T-cell (primary cell): ENCODE measurements at regions not wholly inside any gene's neighbourhood (a gene's known extent, or its start where the extent isn't known, plus 50 kb on each side); places are given as distances from the start of the nearest gene placed in this dataset.

Experiments
- ATAC-seq, 4 experiments: fragments of 200-7000 bp in 3 of 4; fragments of 150-1000 bp in 1 of 4; cut with Tn5 transposase; replicated peaks in 1 of 4; 1 replicate in 3 of 4; 2 replicates in 1 of 4; pipeline ENCODE4 v1.10.0; 2021; ENCODE audit warnings: moderate library complexity in 3 of 4, mild to moderate bottlenecking in 2 of 4, moderate number of reproducible peaks in 1 of 4
- CTCF ChIA-PET, 2 donors: fragments of 300-600 bp; sonication (Branson Sonifier 250); formaldehyde crosslinking; loops; one replicate each; lab custom pipeline; 2022; ENCODE audit warnings: antibody characterized with exemption in 2 of 2; lab: Charles Lee
- POLR2A ChIA-PET, 2 donors: fragments of 300-600 bp; sonication (Branson Sonifier 250); formaldehyde crosslinking; loops; one replicate each; lab custom pipeline; 2022; ENCODE audit warnings: antibody characterized with exemption in 2 of 2; lab: Charles Lee
- DNase-seq, 35 experiments: peaks; one replicate each; pipeline versions ENCODE4 v3.0.0 to v3.0.0-alpha.2; 2013 to 2023
- H3K27ac ChIP-seq: one replicate; pipeline ENCODE4 v1.5.1; 2013; ENCODE audit warnings: low read length
- H3K27me3 ChIP-seq, 2 experiments: replicated peaks in 1 of 2; 1 replicate in 1 of 2; 2 replicates in 1 of 2; pipeline versions ENCODE4 v1.6.1 to v1.7.0; 2013; ENCODE audit warnings: low read length in 1 of 2, mixed read lengths in 1 of 2; ENCODE audit not compliant: control insufficient read depth in 2 of 2, insufficient read depth in 2 of 2; ENCODE audit errors: extremely low read depth in 1 of 2
- H3K36me3 ChIP-seq, 2 donors: 1 replicate in 1 of 2; 2 replicates in 1 of 2; pipeline versions ENCODE4 v1.6.1 to v1.7.0; 2013; ENCODE audit warnings: low read length in 1 of 2; ENCODE audit not compliant: control insufficient read depth in 2 of 2, insufficient read depth in 1 of 2; ENCODE audit errors: extremely low read depth in 1 of 2
- H3K4me1 ChIP-seq, 2 experiments: 1 replicate in 1 of 2; 2 replicates in 1 of 2; pipeline versions ENCODE4 v1.6.1 to v1.7.0; 2013; ENCODE audit warnings: low read length in 2 of 2, mixed read lengths in 1 of 2; ENCODE audit not compliant: insufficient read depth in 2 of 2, control insufficient read depth in 1 of 2; ENCODE audit errors: extremely low read depth in 1 of 2
- H3K4me3 ChIP-seq, 2 donors: 1 replicate in 1 of 2; 2 replicates in 1 of 2; pipeline versions ENCODE4 v1.5.1 to v1.7.0; 2013; ENCODE audit warnings: mild to moderate bottlenecking in 2 of 2, low read length in 1 of 2, moderate library complexity in 1 of 2; ENCODE audit not compliant: control insufficient read depth in 1 of 2; ENCODE audit errors: extremely low read depth in 1 of 2
- H3K9me3 ChIP-seq: 2 replicates; pipeline ENCODE4 v1.7.0; 2013
- H3K27ac Mint-ChIP-seq, 2 donors: one replicate each; pipeline ENCODE4 v1.8.0; 2020 to 2021; ENCODE audit warnings: mild to moderate bottlenecking in 2 of 2, mixed read lengths in 2 of 2
- H3K27me3 Mint-ChIP-seq, 2 donors: one replicate each; pipeline ENCODE4 v1.8.0; 2021 to 2022; ENCODE audit warnings: mixed read lengths in 2 of 2
- H3K36me3 Mint-ChIP-seq: one replicate; pipeline ENCODE4 v1.8.0; 2021; ENCODE audit warnings: mixed read lengths
- H3K4me1 Mint-ChIP-seq, 3 donors: one replicate each; pipeline ENCODE4 v1.8.0; 2020 to 2022; ENCODE audit warnings: mixed read lengths in 3 of 3, mild to moderate bottlenecking in 1 of 3
- H3K4me3 Mint-ChIP-seq, 3 donors: one replicate each; pipeline ENCODE4 v1.8.0; 2020 to 2022; ENCODE audit warnings: mild to moderate bottlenecking in 3 of 3, mixed read lengths in 3 of 3, moderate library complexity in 3 of 3
- H3K9me3 Mint-ChIP-seq, 3 donors: one replicate each; pipeline ENCODE4 v1.8.0; 2020 to 2022; ENCODE audit warnings: mixed read lengths in 3 of 3
- WGBS: methylation state at CpG from one replicate; pipeline ENCODE4 v1.1.5; 2013; ENCODE audit warnings: missing lambda C conversion rate; ENCODE audit not compliant: insufficient coverage; 5-methylcytosine and 5-hydroxymethylcytosine counted together

DNA sequence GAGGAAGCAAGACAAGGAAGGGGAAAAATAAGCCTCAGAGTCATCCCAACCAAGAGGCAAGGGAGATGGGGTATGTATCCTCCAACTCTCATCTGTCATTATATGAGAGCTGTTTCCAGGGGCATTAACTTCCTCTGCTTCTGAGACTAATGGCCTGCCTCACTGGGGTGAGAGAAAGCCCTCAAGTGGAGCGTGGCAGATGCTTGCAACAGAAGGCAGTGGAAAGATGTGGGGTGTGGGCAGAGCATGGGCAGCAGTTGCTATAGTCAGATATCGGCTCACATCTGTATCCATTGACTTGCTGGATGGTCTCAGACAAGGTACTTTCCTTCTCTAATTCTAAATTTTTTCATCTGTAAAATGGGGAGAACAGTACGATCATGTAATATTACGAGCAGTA is 81.7 kb upstream of the PLCL2 start:
- ATAC-seq (no peak), DNase-seq (no peak)
- no peak overlapping the region for H3K4me3 ChIP-seq
- Mint-ChIP-seq H3K4me3 (no peak overlapping the region), H3K4me1 (peaks cover 26 to 35% (median 34%) of the 10 kb centered on the region in 3 donors), H3K27ac (peak overlapping the region; percentile 13 to 81), H3K27me3 (no peaks in the 10 kb centered on the region), H3K36me3 (no peaks in the 10 kb centered on the region), H3K9me3 (peaks cover 0 to 4% (median 0%) of the 10 kb centered on the region in 3 donors)
- no peaks in the 10 kb centered on the region for H3K27me3 ChIP-seq
- H3K9me3 ChIP-seq, result no peaks in the 10 kb centered on the region
- H3K4me1 ChIP-seq, result peaks cover 3 to 14% of the 10 kb centered on the region in 2 experiments
- 50% methylated on average over 1 of the region's 4 CpGs for WGBS
- no peaks in the 10 kb centered on the region for H3K36me3 ChIP-seq
- no peak overlapping the region for H3K27ac ChIP-seq
- POLR2A ChIA-PET, result no interaction called here
- CTCF ChIA-PET, result no interaction called here

DNA sequence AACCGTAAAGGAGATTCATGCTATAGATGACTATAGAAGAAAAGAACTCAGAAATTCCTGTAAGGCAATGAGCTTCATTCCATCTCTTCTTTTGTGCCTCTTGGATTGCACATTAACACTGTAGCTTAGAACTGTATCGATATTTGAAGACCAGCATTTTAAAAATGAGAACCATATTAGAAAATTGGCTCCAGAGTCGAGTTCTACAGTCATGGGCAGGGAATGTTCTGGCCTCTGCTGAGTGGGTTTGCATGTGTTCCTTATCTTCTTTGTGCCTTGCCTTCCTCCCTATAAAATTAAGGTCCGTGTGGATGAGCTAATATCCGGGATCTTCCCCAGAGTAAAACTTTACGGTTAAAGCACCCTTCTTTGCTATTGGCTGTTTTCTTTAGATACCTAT is 77.4 kb upstream of the PLCL2 start:
- no peak for ATAC-seq
- Histone ChIP-seq H3K4me3 (no peak overlapping the region), H3K27ac (no peak overlapping the region), H3K4me1 (peaks cover 12 to 15% of the 10 kb centered on the region in 2 experiments), H3K36me3 (no peaks in the 10 kb centered on the region), H3K9me3 (no peaks in the 10 kb centered on the region), H3K27me3 (no peaks in the 10 kb centered on the region)
- no peaks in the 10 kb centered on the region for H3K36me3 Mint-ChIP-seq
- ChIA-PET POLR2A (no interaction called here), CTCF (interaction anchor here (0.6 to 1.2 kb wide), 4 partner anchors 12 to 931 kb away, joined by 3 to 5 read pairs (median 4); no protein-coding TSS in a partner anchor)
- no peak overlapping the region for H3K27ac Mint-ChIP-seq
- H3K27me3 Mint-ChIP-seq, result no peaks in the 10 kb centered on the region
- 80% methylated on average over 1 of the region's 6 CpGs for WGBS
- no peaks in the 10 kb centered on the region for H3K9me3 Mint-ChIP-seq
- peaks cover 25 to 29% (median 28%) of the 10 kb centered on the region in 3 donors for H3K4me1 Mint-ChIP-seq
- no peak overlapping the region for H3K4me3 Mint-ChIP-seq
- DNase-seq, result no peak

DNA sequence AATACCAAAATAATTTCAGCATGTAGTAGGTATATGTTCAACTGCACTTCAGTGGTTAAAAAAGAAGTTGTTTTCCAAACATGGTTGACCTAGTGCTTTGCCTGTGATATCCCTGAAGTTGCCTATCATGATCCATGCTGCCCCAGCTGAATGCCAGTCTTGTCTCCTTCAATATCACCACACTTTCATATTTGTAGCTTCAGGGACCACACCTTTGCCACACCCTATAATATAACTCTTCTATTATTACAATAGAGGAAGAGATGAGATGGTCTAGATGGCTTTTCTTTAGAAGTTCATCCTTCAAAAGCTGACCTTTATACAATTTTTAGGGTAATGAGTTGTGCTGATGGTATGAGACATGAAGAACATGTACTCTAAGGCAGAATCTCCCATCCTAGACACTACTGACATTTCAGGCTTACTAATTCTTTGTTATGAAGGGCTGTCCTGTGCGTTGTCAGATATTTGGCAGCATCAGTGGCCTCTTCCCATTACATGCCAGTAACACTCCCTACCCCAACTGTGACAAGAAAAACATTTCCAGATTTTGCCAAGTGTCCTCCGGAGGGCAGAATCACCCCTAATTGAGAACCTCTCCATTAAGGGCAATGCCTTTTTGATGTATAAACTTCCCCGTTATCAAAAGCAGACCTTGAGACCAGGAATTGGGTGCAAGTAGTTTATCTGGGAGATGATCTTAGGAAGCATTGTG is 76.2 kb upstream of the PLCL2 start:
- Histone ChIP-seq H3K9me3 (no peaks in the 10 kb centered on the region), H3K27me3 (no peaks in the 10 kb centered on the region), H3K36me3 (no peaks in the 10 kb centered on the region), H3K4me1 (peaks cover 12 to 15% of the 10 kb centered on the region in 2 experiments), H3K27ac (no peak overlapping the region), H3K4me3 (no peak overlapping the region)
- ATAC-seq (no peak), DNase-seq (peak in 1 of 35 experiments; percentile 40)
- CTCF ChIA-PET, result interaction anchor here in 1 of 2 donors (1.1 kb wide), 1 partner anchor 209 kb away, joined by 4 read pairs; no protein-coding TSS in a partner anchor
- H3K27ac Mint-ChIP-seq, result no peak overlapping the region
- H3K36me3 Mint-ChIP-seq, result no peaks in the 10 kb centered on the region
- POLR2A ChIA-PET, result no interaction called here
- WGBS, result 100% methylated on average over 1 of the region's 3 CpGs
- no peak overlapping the region for H3K4me3 Mint-ChIP-seq
- no peaks in the 10 kb centered on the region for H3K27me3 Mint-ChIP-seq
- H3K9me3 Mint-ChIP-seq, result no peaks in the 10 kb centered on the region
- H3K4me1 Mint-ChIP-seq, result peaks cover 22 to 28% (median 26%) of the 10 kb centered on the region in 3 donors

DNA sequence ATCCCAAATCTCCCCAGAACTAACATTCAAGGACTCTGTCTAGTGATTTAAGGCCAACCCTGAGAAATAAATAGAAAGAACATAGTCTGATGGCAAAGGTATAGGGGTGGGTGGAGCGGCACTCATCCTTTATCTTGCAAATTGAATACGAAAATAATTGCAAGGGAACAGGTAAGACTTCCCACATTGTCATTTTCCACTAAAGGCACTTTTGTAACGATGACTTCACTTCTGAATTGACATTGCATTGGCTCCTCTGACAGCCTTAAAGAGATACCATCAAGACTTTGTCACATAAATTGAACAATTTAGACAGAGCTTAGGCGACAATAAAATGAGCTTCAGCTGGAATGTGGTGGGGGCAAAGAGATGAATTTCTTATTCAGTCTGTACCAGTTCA is 75.3 kb upstream of the PLCL2 start:
- peaks cover 22 to 28% (median 26%) of the 10 kb centered on the region in 3 donors for H3K4me1 Mint-ChIP-seq
- Histone ChIP-seq H3K36me3 (no peaks in the 10 kb centered on the region), H3K27me3 (no peaks in the 10 kb centered on the region), H3K4me3 (no peak overlapping the region), H3K4me1 (peaks cover 12 to 15% of the 10 kb centered on the region in 2 experiments), H3K9me3 (no peaks in the 10 kb centered on the region), H3K27ac (no peak overlapping the region)
- no peak overlapping the region for H3K27ac Mint-ChIP-seq
- DNase-seq (no peak), ATAC-seq (no peak)
- no peaks in the 10 kb centered on the region for H3K36me3 Mint-ChIP-seq
- WGBS, result 83% methylated on average over 2 of the region's 4 CpGs
- no peaks in the 10 kb centered on the region for H3K9me3 Mint-ChIP-seq
- ChIA-PET POLR2A (interaction anchor here (0.6 to 1.0 kb wide), 3 partner anchors 109 to 528 kb away, joined by 3 to 8 read pairs (median 4); no protein-coding TSS in a partner anchor), CTCF (interaction anchor here in 1 of 2 donors (1.1 kb wide), 1 partner anchor 208 kb away, joined by 4 read pairs; no protein-coding TSS in a partner anchor)
- H3K4me3 Mint-ChIP-seq, result no peak overlapping the region
- no peaks in the 10 kb centered on the region for H3K27me3 Mint-ChIP-seq

DNA sequence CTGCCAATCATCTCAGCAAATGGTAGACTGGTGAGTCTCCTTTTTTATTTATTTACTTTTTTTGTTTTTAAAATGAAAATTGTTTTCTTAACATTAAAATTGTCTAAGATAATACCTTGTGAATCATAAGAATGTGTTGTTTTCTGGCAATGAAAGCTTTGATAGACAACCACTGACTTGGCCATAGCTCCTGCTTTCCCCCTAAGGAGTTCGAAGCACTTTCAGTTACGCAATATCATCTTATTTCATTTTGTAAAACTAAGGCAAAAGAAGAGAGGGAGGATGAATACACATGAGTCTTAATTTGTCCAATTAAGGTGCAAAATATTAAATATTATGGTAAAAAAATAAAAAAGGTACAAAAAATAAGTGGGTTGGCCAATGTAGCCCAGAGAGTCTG is 74.8 kb upstream of the PLCL2 start:
- Histone ChIP-seq H3K4me3 (no peak overlapping the region), H3K9me3 (no peaks in the 10 kb centered on the region), H3K36me3 (no peaks in the 10 kb centered on the region), H3K27ac (no peak overlapping the region), H3K27me3 (no peaks in the 10 kb centered on the region), H3K4me1 (peaks cover 12 to 15% of the 10 kb centered on the region in 2 experiments)
- no peaks in the 10 kb centered on the region for H3K36me3 Mint-ChIP-seq
- ATAC-seq, result no peak
- no peaks in the 10 kb centered on the region for H3K27me3 Mint-ChIP-seq
- no peak for DNase-seq
- ChIA-PET POLR2A (interaction anchor here (0.6 to 1.0 kb wide), 3 partner anchors 109 to 528 kb away, joined by 3 to 8 read pairs (median 4); no protein-coding TSS in a partner anchor), CTCF (no interaction called here)
- H3K27ac Mint-ChIP-seq, result no peak overlapping the region
- no CpG with 5 or more reads among the region's 2 CpGs for WGBS
- peaks cover 22 to 28% (median 26%) of the 10 kb centered on the region in 3 donors for H3K4me1 Mint-ChIP-seq
- H3K9me3 Mint-ChIP-seq, result no peaks in the 10 kb centered on the region
- H3K4me3 Mint-ChIP-seq, result no peak overlapping the region

DNA sequence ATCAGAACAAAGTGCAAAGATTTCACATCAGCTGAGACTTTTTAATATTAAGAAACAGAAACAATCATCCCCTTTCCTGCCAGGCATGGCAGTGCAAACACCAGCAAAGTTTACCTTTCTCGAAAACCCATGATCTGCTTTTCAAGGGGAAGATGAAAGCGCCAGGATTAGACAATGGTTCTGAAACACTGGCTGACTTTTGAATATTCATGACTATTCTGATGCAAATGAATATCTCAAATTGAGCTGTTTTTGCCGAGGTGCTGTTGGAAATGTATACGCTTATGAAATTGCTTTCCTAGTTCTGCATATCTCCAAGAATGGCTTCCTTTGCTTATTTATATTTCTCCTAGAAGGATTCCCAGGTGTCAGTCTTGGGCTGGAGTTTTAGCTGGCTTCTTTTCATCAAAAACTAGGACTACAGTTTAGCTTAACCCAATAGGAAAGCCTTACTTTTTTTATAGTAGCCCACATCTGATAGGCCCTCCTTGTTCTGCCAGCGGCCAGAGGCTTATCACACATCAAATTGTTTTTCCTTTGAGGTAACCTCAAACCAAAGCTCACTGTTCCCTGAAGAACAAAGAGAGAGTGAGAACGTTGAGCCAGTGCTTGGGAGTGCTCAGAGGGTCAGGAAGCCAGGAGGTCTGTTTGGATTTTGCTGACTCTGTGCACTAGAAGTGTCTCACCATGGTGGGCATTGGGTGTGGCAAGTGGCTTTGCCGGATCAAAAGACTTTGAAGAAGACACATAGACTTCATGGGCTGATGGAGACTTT is 74.0 kb upstream of the PLCL2 start:
- Histone ChIP-seq H3K4me3 (no peak overlapping the region), H3K9me3 (no peaks in the 10 kb centered on the region), H3K27ac (no peak overlapping the region), H3K4me1 (peaks cover 12 to 15% of the 10 kb centered on the region in 2 experiments), H3K27me3 (no peaks in the 10 kb centered on the region), H3K36me3 (no peaks in the 10 kb centered on the region)
- DNase-seq (peak in 1 of 35 experiments; percentile 15), ATAC-seq (peak; percentile 31 to 67 (median 51))
- Mint-ChIP-seq H3K36me3 (no peaks in the 10 kb centered on the region), H3K27me3 (no peaks in the 10 kb centered on the region), H3K27ac (peak overlapping the region; percentile 5 to 37), H3K9me3 (no peaks in the 10 kb centered on the region), H3K4me3 (peak overlapping the region in 1 of 3 donors; percentile 4), H3K4me1 (peaks cover 22 to 28% (median 26%) of the 10 kb centered on the region in 3 donors)
- POLR2A ChIA-PET, result interaction anchor here in 1 of 2 donors (1.0 kb wide), 1 partner anchor 136 kb away, joined by 8 read pairs; no protein-coding TSS in a partner anchor
- CTCF ChIA-PET, result interaction anchor here (0.6 to 1.0 kb wide), 3 partner anchors 18 to 408 kb away, joined by 3 to 7 read pairs (median 3); no protein-coding TSS in a partner anchor
- 48% methylated on average over 5 of the region's 7 CpGs for WGBS
